ENCODE measurements at regions not wholly inside any gene's neighbourhood (a gene's known extent, or its start where the extent isn't known, plus 50 kb on each side); places are given as distances from the start of the nearest gene placed in this dataset.
"Not testable (repeated sequence)": the region's sequence is repeated elsewhere in the genome, so short reads cannot be mapped to it uniquely, and the experiment has no call there.

DNA sequence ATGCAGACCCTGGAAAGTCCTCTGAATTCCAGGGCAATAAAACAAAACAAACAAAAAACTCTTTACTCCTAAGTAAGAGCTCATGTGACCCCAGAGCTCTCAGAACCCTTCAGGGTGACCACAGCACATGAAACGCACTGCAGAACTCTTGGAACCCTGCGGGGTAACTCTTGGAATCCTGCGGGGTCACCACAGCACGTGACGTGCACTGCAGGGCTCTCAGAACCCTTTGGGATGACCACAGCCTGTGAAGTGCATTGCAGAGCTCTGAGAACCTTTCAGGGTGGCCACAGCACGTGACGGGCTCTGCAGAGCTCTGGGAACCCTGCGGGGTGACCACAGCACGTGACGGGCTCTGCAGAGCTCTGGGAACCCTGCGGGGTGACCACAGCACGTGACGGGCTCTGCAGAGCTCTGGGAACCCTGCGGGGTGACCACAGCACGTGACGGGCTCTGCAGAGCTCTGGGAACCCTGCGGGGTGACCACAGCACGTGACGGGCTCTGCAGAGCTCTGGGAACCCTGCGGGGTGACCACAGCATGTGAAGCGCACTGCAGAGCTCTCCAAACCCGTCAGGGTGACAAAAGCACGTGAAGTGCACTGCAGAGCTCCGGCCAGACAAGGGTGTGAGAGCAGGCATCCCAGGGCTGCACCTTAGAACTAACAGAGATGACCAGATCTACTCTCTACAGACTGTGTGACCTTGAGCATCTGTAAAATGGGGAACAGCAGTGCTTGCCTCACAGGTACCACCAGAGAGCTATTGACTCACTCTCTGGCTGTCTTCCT, 110.1 kb downstream of the ADRA2C start:
- H3K4me1 Mint-ChIP-seq: peaks cover 15% of the 10 kb centered on the region
- not testable (repeated sequence) for H3K36me3 Mint-ChIP-seq, H3K27ac Mint-ChIP-seq, H3K9me3 Mint-ChIP-seq, H3K4me3 Mint-ChIP-seq
- H3K27me3 Mint-ChIP-seq: peaks cover 41% of the 10 kb centered on the region

DNA sequence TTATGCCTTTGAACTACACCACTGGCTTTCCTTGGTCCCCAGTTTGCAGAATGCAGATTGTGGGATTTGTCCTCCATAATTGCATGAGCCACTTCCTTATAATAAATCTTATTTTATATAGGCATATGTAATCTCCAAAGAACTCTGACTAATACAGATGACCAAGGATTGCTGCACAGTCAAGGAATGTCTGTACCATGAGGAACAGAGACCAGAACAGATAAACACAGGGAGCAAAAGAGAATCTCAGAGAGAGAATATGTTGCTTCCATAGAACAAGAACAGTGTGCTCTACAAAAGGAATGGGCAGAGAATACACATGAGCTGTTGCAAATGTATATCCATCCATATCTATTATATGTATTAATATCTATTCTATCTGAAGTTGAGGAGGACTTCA, 111.1 kb downstream of the ADRA2C start:
- Mint-ChIP-seq H3K9me3 (no peaks in the 10 kb centered on the region), H3K4me1 (peaks cover 14% of the 10 kb centered on the region), H3K4me3 (no peak overlapping the region), H3K27me3 (peaks cover 39% of the 10 kb centered on the region), H3K36me3 (peaks cover 3% of the 10 kb centered on the region), H3K27ac (no peak overlapping the region)

DNA sequence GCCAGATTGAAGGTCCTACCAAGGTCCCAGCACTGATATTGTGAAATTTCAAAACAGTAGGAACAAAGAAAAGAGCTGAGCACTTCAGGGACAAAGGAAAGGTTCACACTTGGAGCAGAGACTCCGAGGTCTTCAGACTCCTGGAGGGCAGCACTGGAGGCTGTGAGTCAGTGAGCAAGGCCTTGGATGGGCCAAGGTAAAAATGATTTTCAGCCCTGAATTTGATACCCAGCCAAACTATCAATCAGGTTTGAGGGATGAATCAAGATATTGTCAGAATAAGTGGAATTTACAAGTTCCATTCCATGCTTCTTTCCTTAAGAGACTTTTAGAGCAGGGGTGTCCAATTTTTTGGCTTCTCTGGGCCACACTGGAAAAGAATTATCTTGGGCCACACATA, 111.7 kb downstream of the ADRA2C start:
- Mint-ChIP-seq H3K4me1 (peaks cover 14% of the 10 kb centered on the region), H3K27me3 (peaks cover 37% of the 10 kb centered on the region), H3K9me3 (no peaks in the 10 kb centered on the region), H3K36me3 (peaks cover 3% of the 10 kb centered on the region), H3K4me3 (no peak overlapping the region), H3K27ac (no peak overlapping the region)

GRCh38 chr4:3878678-3879077, 112.5 kb downstream of the ADRA2C start:
- Mint-ChIP-seq H3K4me1 (peaks cover 14% of the 10 kb centered on the region), H3K27ac (no peak overlapping the region), H3K36me3 (peaks cover 3% of the 10 kb centered on the region), H3K4me3 (peak overlapping the region; percentile 50), H3K27me3 (peaks cover 33% of the 10 kb centered on the region), H3K9me3 (no peaks in the 10 kb centered on the region)

DNA sequence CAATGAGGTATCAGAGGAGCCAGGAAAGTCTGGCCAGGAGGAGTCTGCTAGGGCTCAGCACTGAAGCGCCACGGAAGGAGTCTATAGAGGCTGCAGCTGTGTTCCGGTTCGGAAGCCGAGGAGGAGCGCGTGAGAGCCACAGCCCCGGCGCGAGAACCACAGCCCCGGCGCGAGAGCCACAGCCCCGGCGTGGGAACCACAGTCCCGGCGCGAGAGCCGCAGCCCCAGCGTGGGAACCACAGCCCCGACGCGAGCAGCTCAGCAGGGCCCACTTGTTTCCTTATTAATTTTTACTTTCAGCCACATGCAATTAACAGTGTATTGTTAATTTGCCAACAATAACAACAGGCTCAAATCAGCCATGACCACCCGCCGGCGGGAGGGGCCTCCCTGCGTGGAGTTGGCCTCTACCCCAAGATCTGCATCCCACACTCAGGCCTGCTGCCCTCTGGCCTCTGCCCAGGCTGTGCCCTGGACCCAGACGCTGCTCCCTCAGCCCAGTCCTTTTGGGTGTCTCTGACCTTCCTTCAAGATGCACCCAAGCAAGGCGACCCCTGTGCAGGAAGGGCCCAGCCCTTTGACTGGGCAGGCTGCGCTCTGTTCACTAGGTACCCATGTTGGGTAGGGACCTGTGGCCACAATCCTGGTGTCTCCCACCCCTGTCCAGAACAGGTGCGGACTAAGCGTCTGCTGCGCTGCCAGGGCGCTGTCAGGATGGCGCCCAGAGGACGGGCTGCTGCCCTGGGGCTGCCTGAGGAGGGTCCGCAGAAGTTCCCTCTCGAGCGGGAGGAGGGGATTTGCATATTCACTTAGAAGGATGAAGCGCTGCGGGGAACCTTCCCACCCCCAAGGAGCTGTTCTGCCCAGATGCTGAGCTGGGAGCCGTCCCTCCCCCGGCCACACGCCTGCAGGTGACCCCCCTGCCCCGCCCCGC, 113.8 kb downstream of the ADRA2C start:
- Mint-ChIP-seq H3K27ac (no peak overlapping the region), H3K4me3 (peak overlapping the region; percentile 62), H3K4me1 (peaks cover 14% of the 10 kb centered on the region), H3K27me3 (peaks cover 28% of the 10 kb centered on the region), H3K36me3 (peaks cover 3% of the 10 kb centered on the region), H3K9me3 (no peaks in the 10 kb centered on the region)

DNA sequence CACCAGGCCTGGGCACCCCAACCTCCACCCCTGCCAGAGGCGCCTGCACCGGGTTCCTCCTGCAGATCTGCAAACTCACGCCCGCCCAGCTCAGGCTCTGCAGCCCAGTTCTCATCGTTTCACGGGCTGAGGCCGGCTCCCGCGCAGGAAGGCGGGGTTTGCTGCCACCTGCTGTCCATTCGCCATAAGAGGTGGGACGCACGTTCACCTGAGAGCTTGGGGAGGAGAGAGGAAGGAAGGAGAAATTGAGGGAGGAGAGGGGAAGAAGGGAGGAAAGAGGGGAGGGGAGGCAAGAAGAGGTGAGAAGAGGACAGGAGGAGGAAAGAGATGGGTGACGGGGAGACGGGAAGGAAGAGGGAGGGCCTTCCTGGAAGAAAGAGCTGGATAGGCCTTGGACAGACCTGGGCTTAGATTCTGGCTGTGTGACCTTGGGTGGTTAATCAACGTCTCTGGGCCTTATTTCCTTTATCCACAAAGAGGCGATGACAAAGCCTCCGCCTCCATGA, 114.5 kb downstream of the ADRA2C start:
- peaks cover 25% of the 10 kb centered on the region for H3K27me3 Mint-ChIP-seq
- peaks cover 3% of the 10 kb centered on the region for H3K36me3 Mint-ChIP-seq
- no peak overlapping the region for H3K4me3 Mint-ChIP-seq
- peaks cover 14% of the 10 kb centered on the region for H3K4me1 Mint-ChIP-seq
- H3K27ac Mint-ChIP-seq: no peak overlapping the region
- H3K9me3 Mint-ChIP-seq: no peaks in the 10 kb centered on the region

DNA sequence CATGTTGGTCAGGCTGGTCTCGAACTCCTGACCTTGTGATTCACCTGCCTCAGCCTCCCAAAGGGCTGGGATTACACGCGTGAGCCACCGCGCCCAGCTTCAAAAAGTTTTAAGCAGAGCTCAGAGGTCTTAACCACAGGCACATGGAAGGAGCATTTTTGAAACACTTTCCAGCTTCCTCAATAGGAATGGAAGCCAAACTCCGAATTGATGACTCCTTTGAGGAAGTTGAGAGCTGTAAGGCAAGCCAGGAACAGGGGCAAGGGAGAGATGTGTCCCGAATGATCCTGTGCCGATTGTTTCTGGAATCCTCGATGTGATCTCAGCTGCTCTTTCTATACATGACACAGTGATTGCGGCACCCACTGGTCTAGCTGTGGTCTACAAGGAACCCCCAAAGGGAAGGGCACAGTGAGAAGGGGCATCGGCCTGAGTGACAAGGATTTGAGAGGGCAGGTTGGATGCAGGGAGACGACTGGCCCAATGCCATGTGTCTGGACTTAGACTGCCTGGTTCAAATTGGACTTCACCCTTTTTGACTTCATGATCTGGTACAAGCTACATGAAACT, 116.2 kb downstream of the ADRA2C start:
- not testable (repeated sequence) for H3K9me3 Mint-ChIP-seq, H3K4me3 Mint-ChIP-seq, H3K36me3 Mint-ChIP-seq, H3K27ac Mint-ChIP-seq
- H3K4me1 Mint-ChIP-seq: peaks cover 14% of the 10 kb centered on the region
- peaks cover 22% of the 10 kb centered on the region for H3K27me3 Mint-ChIP-seq

DNA sequence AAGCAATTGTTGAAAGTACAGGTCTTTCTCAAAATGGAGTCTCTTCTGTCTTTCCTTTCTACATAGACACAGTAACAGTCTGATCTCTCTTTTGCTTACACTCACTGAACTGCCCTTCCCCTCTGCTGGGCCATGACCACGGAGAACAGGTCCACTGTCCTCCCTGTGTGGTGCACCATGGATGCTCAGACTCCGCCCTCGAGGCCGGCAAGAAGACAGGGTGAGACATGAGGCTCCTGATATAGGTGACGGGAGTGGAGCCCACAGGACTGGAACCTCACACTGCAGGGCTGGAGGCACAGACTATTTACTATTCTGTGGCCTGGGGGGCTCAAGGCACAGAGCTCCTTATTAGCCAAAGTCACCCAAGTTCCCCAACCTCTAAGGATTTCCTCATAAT, 118.1 kb downstream of the ADRA2C start:
- not testable (repeated sequence) for H3K27me3 Mint-ChIP-seq, H3K27ac Mint-ChIP-seq, H3K36me3 Mint-ChIP-seq, H3K9me3 Mint-ChIP-seq, H3K4me3 Mint-ChIP-seq, H3K4me1 Mint-ChIP-seq

GRCh38 chr4:3893590-3893989, 127.4 kb downstream of the ADRA2C start:
- H3K4me3 Mint-ChIP-seq, H3K9me3 Mint-ChIP-seq, H3K36me3 Mint-ChIP-seq, H3K27ac Mint-ChIP-seq, H3K4me1 Mint-ChIP-seq, H3K27me3 Mint-ChIP-seq: not testable (repeated sequence)

GRCh38 chr4:3894086-3894959, 128.1 kb downstream of the ADRA2C start:
- not testable (repeated sequence) for H3K4me1 Mint-ChIP-seq, H3K27me3 Mint-ChIP-seq, H3K4me3 Mint-ChIP-seq, H3K36me3 Mint-ChIP-seq, H3K27ac Mint-ChIP-seq, H3K9me3 Mint-ChIP-seq

- no peaks in the 10 kb centered on the region for H3K36me3 Mint-ChIP-seq
- H3K9me3 Mint-ChIP-seq: no peaks in the 10 kb centered on the region
- no peak overlapping the region for H3K4me3 Mint-ChIP-seq
- H3K27me3 Mint-ChIP-seq: peaks cover 1% of the 10 kb centered on the region
- H3K4me1 Mint-ChIP-seq: no peaks in the 10 kb centered on the region
- H3K27ac Mint-ChIP-seq: no peak overlapping the region
Observed at GRCh38 chr4:3896441-3896840, 130.3 kb downstream of the ADRA2C start.

DNA sequence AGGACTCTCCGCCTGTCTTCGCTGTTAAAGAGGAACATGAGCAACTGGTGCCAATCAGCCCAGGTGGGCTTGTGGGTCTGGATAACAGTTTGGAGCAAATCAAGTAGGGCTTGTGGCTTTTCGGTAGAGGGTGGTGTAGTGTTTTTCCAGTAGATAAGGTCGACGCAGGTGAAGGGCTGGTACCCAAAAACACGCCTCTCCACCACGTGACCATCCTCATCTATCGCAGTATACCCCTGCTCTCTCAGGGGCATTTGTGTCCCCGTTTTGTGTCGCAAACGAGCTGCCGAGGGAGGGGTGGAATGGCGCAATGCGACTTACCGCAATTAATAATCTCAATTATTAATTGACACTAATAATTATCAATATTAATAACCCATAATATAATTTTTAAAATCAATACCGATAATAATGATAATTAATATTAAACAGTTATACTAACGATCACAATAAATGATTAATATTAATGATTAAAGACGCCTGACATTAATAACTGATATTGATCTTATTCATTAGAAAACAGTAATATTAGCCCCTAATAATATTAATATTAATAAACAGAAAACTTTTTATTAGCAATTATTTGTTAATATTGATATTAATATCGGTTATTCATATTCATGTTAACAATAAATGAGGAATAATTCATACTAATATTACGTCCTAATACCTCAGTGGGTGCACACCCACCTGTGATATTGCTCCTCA, 130.8 kb downstream of the ADRA2C start:
- H3K27ac Mint-ChIP-seq, H3K9me3 Mint-ChIP-seq, H3K27me3 Mint-ChIP-seq, H3K36me3 Mint-ChIP-seq, H3K4me3 Mint-ChIP-seq, H3K4me1 Mint-ChIP-seq: not testable (repeated sequence)

DNA sequence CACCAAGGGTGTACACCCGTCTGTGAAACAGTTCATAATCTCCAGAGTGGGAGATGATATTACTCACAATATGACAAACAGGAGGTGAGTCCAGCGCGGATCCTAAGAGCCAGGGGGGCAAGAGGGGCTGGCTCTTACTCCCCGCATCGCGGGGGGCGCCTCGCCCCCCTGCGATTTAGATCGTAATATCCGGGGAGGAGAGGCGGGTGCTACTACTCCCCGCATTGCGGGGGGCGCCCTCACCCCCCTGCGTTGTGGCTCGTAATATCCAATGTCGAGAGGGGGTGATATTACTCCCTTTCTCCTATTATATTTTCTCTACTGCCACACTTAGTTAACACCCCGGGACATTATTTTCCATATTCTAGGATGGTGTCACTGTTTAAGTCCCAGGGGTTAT, 131.9 kb downstream of the ADRA2C start:
- no peaks in the 10 kb centered on the region for H3K4me1 Mint-ChIP-seq
- H3K4me3 Mint-ChIP-seq: no peak overlapping the region
- no peaks in the 10 kb centered on the region for H3K9me3 Mint-ChIP-seq
- H3K36me3 Mint-ChIP-seq: no peaks in the 10 kb centered on the region
- no peak overlapping the region for H3K27ac Mint-ChIP-seq
- peaks cover 1% of the 10 kb centered on the region for H3K27me3 Mint-ChIP-seq

GRCh38 chr4:3898928-3899327, 132.7 kb downstream of the ADRA2C start:
- H3K27me3 Mint-ChIP-seq, H3K27ac Mint-ChIP-seq, H3K4me1 Mint-ChIP-seq, H3K4me3 Mint-ChIP-seq, H3K36me3 Mint-ChIP-seq, H3K9me3 Mint-ChIP-seq: not testable (repeated sequence)
